ENCODE measurements at regions not wholly inside any gene's neighbourhood (a gene's known extent, or its start where the extent isn't known, plus 50 kb on each side); places are given as distances from the start of the nearest gene placed in this dataset.

- no peak for TF ChIP-seq CTCF (conservative IDR thresholded peaks at IDR 0.05; ENCODE audit: low read length)
- TF ChIP-seq EZH2phosphoT487 (IDR thresholded peaks at IDR 0.05; ENCODE audit: borderline replicate concordance, low read depth, low read length), result no peak
- Histone ChIP-seq H3K36me3 (ENCODE audit: insufficient read depth, low read length) (no peaks in the 10 kb centered on the region), H3K27ac (ENCODE audit: low read depth, low read length, poor library complexity, severe bottlenecking) (no peak overlapping the region), H4K20me1 (ENCODE audit: insufficient read depth, low read length) (no peaks in the 10 kb centered on the region), H2AFZ (ENCODE audit: low read length) (no peak overlapping the region), H3K9me3 (ENCODE audit: low read length) (no peaks in the 10 kb centered on the region), H3K4me1 (ENCODE audit: insufficient read depth, low read length, poor library complexity, severe bottlenecking) (peaks cover 21% of the 10 kb centered on the region), H3K9me2 (ENCODE audit: insufficient read depth, low read length) (no peaks in the 10 kb centered on the region), H3K4me3 (ENCODE audit: low read depth, low read length, poor library complexity, severe bottlenecking) (no peak overlapping the region), H3K79me2 (ENCODE audit: insufficient read depth, low read depth, low read length) (no peaks in the 10 kb centered on the region), H3K4me2 (ENCODE audit: low read length) (no peak overlapping the region)
- ChIA-PET POLR2A (no interaction called here), CTCF (ENCODE audit: unreplicated experiment) (no interaction called here)
- no TSS peak for BruUV-seq (replicated peaks)
- DNase-seq (ENCODE audit: low spot score), result no peak
- intact Hi-C loops (cut with micrococcal nuclease; ENCODE audit: unreplicated experiment), result loop anchor here (10.0 kb wide), 1 partner anchor 605 kb away; no protein-coding TSS in a partner anchor
Observed at GRCh38 chr18:24910221-24910620, 441.7 kb downstream of the ZNF521 start.

GRCh38 chr18:24913507-24914170 lies 438.3 kb downstream of the ZNF521 start:
- intact Hi-C loops (cut with micrococcal nuclease; ENCODE audit: unreplicated experiment), result loop anchor here (10.0 kb wide), 1 partner anchor 601 kb away; no protein-coding TSS in a partner anchor
- no peaks in the 10 kb centered on the region for H3K9me3 ChIP-seq (ENCODE audit: low read length)
- peaks cover 53% of the 10 kb centered on the region for H3K4me1 ChIP-seq (ENCODE audit: insufficient read depth, low read length, poor library complexity, severe bottlenecking)
- DNase-seq (ENCODE audit: low spot score), result no peak
- H3K4me2 ChIP-seq (ENCODE audit: low read length), result peak overlapping the region; percentile 53; the same call in 1 of the 2 replicates
- no peaks in the 10 kb centered on the region for H3K9me2 ChIP-seq (ENCODE audit: insufficient read depth, low read length)
- H4K20me1 ChIP-seq (ENCODE audit: insufficient read depth, low read length), result no peaks in the 10 kb centered on the region
- no peaks in the 10 kb centered on the region for H3K79me2 ChIP-seq (ENCODE audit: insufficient read depth, low read depth, low read length)
- no peak for TF ChIP-seq EZH2phosphoT487 (IDR thresholded peaks at IDR 0.05; ENCODE audit: borderline replicate concordance, low read depth, low read length)
- H3K27ac ChIP-seq (ENCODE audit: low read depth, low read length, poor library complexity, severe bottlenecking), result no peak overlapping the region
- POLR2A ChIA-PET, result interaction anchor here (0.5 to 1.2 kb wide), 4 partner anchors 13 to 395 kb away, joined by 3 read pairs; no protein-coding TSS in a partner anchor
- CTCF ChIA-PET (ENCODE audit: unreplicated experiment), result no interaction called here
- H3K4me3 ChIP-seq (ENCODE audit: low read depth, low read length, poor library complexity, severe bottlenecking), result no peak overlapping the region
- no peaks in the 10 kb centered on the region for H3K36me3 ChIP-seq (ENCODE audit: insufficient read depth, low read length)
- no TSS peak for BruUV-seq (replicated peaks)
- H2AFZ ChIP-seq (ENCODE audit: low read length), result peak overlapping the region; percentile 63

GRCh38 chr18:24914171-24914525 lies 437.8 kb downstream of the ZNF521 start:
- Histone ChIP-seq H3K4me3 (ENCODE audit: low read depth, low read length, poor library complexity, severe bottlenecking) (no peak overlapping the region), H2AFZ (ENCODE audit: low read length) (peak overlapping the region; percentile 63), H3K9me3 (ENCODE audit: low read length) (no peaks in the 10 kb centered on the region), H3K4me2 (ENCODE audit: low read length) (peak overlapping the region; percentile 53; the same call in 1 of the 2 replicates), H3K36me3 (ENCODE audit: insufficient read depth, low read length) (no peaks in the 10 kb centered on the region), H3K79me2 (ENCODE audit: insufficient read depth, low read depth, low read length) (no peaks in the 10 kb centered on the region), H3K4me1 (ENCODE audit: insufficient read depth, low read length, poor library complexity, severe bottlenecking) (peaks cover 53% of the 10 kb centered on the region), H3K9me2 (ENCODE audit: insufficient read depth, low read length) (no peaks in the 10 kb centered on the region), H4K20me1 (ENCODE audit: insufficient read depth, low read length) (no peaks in the 10 kb centered on the region), H3K27ac (ENCODE audit: low read depth, low read length, poor library complexity, severe bottlenecking) (peak overlapping the region; percentile 43)
- BruUV-seq (replicated peaks), result no TSS peak
- intact Hi-C loops (cut with micrococcal nuclease; ENCODE audit: unreplicated experiment), result loop anchor here (10.0 kb wide), 1 partner anchor 601 kb away; no protein-coding TSS in a partner anchor
- TF ChIP-seq EZH2phosphoT487 (IDR thresholded peaks at IDR 0.05; ENCODE audit: borderline replicate concordance, low read depth, low read length) (no peak), CTCF (conservative IDR thresholded peaks at IDR 0.05; ENCODE audit: low read length) (no peak)
- POLR2A ChIA-PET, result no interaction called here
- no peak for DNase-seq (ENCODE audit: low spot score)
- CTCF ChIA-PET (ENCODE audit: unreplicated experiment), result no interaction called here

Measured in OCI-LY7 (cell line).